GM18858 (cell line): ENCODE measurements at regions not wholly inside any gene's neighbourhood (a gene's known extent, or its start where the extent isn't known, plus 50 kb on each side); places are given as distances from the start of the nearest gene placed in this dataset.
"Not testable (repeated sequence)": the region's sequence is repeated elsewhere in the genome, so short reads cannot be mapped to it uniquely, and the experiment has no call there.

Experiments used
- ATAC-seq: cut with Tn5 transposase; IDR thresholded peaks from one replicate; pipeline ENCODE4 v1.9.1; 2021; ENCODE audit not compliant: unreplicated experiment

GRCh38 chr12:13924286-13924685 is 57.1 kb downstream of the GRIN2B start:
- no peak for ATAC-seq

DNA sequence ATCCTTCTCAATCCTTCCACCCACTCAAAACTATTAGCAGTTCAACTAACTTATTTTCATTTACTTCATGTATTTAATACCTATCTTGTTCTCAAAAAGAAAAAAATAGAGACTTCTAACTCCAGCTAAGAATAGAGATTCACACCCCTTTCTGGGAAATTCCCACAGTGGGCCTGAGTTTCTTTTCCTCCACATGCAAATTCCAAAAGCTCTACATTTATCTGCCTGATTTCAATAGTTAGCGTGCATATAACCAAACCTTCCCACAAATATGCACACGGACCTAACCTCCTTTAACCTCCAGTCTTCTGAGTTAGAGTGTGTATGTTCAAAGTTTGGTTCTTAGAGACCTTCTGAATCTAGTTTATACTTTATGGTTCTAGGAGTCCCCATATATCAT is 62.5 kb downstream of the GRIN2B start:
- ATAC-seq: no peak

- no peak for ATAC-seq
Observed at GRCh38 chr12:13915096-13915495, 66.3 kb downstream of the GRIN2B start.

DNA sequence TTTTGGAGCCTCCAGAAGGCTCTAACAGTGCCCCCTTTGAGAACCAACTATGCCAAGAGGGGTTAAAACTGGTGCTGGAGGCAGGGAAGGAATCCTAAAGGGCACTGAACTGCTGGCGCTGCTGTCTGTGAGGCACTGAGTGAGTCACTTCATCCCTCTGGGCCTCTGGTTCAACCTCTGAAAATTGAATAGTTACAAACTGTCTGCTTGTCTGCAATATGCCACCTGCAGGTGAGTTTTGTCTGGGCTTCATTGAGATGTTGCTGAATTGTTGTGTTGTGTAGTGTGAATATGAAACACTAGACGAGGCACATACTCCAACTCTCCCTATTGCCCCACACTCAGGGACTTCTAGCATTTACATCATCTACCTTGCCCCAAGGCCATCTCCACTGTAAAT is 68.0 kb downstream of the GRIN2B start:
- ATAC-seq: no peak

- no peak for ATAC-seq
Observed at GRCh38 chr12:13911756-13912554, 69.4 kb downstream of the GRIN2B start.

DNA sequence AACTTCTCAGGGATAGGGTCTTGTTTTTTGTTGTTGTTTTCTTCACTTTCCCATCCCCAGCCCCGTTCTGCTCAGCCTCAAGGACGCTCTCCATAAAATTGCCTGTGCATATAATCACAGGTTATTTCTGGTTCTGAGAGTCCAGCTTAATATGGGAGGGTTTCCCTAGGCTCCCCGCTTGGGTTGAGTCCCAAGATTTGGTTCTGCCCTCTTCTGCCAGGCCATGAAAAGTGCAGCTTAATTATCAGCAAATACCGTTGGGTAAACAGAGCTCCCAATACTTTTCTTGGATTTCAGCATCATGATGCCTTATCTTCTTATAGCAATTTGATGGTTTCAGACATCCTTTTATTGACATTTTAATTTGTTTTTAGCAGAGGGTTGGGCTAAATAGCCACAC is 75.6 kb downstream of the GRIN2B start:
- ATAC-seq: no peak

GRCh38 chr12:13900718-13901117 is 80.7 kb downstream of the GRIN2B start:
- no peak for ATAC-seq

DNA sequence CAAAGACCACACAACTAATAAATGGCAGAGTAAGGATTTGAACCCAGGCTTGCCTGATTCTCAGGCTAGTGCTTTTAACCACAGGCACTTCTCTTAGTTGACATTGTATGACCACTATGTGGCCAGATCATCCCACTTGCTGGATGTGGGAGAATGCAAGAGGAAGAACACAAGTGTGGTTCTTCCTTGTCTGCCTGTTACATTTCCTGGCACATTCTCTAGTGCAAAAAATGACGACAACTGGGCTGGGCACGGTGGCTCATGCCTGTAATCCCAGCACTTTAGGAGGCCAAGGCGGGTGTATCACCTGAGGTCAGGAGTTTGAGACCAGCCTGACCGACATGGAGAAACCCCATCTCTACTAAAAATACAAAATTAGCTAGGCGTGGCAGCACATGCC is 83.0 kb downstream of the GRIN2B start:
- ATAC-seq: not testable (repeated sequence)

- ATAC-seq: no peak
Observed at GRCh38 chr12:13897811-13898210, 83.6 kb downstream of the GRIN2B start.

- ATAC-seq: no peak
Observed at GRCh38 chr12:13896063-13896626, 85.3 kb downstream of the GRIN2B start.

GRCh38 chr12:13891902-13892301 is 89.5 kb downstream of the GRIN2B start:
- ATAC-seq: no peak

- ATAC-seq: no peak
Observed at GRCh38 chr12:13890943-13891342, 90.5 kb downstream of the GRIN2B start.

DNA sequence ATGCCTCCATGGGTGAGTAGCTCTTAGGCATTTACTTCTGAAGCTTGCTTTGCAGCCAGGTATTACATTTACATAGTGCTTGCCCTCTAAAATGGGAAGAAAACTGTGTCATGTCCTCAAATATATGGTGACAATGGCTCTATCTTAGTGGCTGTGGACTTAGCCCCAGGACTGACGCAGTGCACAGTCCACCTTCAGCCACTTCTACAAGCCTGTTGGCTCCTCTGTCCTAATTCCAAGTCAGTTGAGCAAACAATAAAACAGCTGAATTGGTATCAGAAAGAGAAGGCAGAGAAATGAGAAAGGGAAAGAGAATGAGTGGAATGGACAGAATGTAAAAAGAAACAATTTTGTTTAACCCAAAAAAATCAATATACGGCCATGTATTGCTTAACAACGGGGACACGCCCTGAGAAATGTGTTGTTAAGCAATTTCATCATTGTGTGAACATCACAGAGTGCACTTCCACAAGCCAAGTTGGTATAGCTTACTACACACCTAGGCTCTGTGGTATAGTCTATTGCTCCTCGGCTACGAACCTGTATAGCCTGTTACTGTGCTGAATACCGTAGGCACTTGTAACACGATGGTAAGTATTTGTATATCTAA is 93.5 kb downstream of the GRIN2B start:
- ATAC-seq: no peak

- ATAC-seq: no peak
Observed at GRCh38 chr12:13882176-13882575, 99.2 kb downstream of the GRIN2B start.

GRCh38 chr12:13880613-13881012 is 100.8 kb downstream of the GRIN2B start:
- no peak for ATAC-seq

DNA sequence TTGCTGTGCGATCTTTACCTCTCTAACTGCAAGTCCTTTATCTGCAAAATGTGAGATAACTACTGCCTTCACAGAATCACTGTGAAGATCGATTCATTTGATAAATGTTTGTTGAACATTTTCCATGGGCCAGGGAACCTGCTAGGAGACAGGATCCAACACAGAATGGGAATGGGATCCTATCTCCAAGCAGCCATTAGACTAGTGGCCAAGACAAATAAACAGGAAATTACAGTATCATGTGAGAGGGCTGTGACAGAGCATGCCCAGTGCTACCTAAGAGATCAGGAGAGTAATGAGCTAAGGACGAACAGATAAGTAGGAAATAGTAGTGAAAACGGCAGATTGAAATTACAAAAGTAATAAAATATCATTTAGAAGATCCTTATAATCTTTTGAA is 105.7 kb downstream of the GRIN2B start:
- ATAC-seq: no peak

GRCh38 chr12:13870255-13870654 is 111.1 kb downstream of the GRIN2B start:
- no peak for ATAC-seq

DNA sequence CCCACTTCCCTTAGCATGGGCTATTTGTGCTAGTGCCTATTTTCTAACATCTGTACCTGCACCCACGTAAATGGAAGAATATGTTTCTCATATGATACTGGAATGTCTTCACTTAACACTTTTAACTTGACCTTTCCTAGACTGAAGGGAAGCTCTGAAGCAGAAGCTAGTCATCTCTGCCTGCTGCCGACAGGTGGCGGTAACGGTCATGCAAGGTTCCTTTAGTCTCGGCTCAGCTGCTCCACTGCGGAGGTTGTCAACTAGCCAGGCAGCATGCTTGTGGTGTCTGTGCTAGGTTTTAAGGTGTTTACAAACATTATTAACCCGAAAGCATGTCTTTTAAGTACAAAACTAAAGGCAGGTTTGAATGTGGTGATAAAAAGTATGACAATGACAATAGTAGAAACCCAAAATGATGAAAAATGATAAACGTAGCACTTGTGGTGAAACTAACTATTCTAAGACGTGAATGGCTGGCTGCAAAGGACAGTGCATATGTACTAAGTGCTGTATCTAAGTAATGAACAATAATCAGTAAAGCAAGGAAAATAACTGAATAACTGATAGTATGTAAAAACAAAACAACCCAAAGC is 117.2 kb downstream of the GRIN2B start:
- peak; percentile 92 for ATAC-seq

- ATAC-seq: no peak
Observed at GRCh38 chr12:13857750-13858149, 123.7 kb downstream of the GRIN2B start.

DNA sequence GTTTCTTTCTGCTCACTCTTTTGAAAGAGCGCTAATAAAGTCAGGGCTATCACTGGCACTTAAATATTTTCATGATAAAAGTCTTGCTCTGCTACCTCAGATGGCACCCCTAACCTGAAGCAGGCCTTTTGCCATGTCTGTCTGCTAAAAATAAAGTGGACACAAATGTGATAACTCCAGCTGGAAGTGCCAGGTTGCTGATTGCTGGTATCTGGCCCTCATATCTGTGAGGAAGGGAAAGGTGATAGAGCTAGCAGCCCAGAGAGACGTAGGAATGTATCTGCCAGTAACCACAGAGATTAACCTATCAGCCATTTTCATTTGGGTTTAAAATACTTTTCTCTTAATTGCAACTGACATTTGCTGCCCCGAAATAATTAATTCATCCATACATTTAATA is 127.9 kb downstream of the GRIN2B start:
- ATAC-seq: no peak

GRCh38 chr12:13851828-13852227 is 129.6 kb downstream of the GRIN2B start:
- no peak for ATAC-seq

- ATAC-seq: no peak
Observed at GRCh38 chr12:13849456-13849855, 131.9 kb downstream of the GRIN2B start.
